ENCODE measurements at regions not wholly inside any gene's neighbourhood (a gene's known extent, or its start where the extent isn't known, plus 50 kb on each side); places are given as distances from the start of the nearest gene placed in this dataset.

DNA sequence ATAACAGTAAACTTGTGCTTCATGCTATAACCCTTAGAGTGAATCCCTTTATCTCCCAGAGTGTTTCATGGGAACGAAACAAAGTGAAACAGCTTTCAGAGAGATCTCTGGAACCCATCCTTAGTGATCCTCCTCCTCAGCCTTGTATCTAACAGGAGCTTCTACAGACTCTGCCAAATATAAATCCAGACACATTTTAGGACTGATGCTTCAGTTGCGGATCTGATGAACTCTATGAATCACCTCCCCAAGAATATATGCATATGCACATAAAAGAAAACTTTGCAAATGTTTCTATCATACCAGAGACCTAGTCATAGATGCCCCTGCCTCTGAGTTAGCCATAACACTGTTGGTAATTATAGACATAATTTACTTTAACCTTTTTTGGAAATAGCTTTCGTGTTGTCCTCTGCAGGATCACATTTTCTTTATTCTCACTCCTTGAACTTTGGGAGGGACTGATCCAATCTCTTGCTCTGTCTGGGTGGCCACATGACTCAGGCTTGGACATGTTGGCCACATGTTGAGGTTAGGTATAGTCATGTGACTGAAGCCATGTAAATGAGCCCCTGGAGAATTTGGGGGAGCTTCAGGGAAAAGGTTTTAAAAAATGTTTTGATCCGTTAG is 306.4 kb upstream of the CNTN3 start:
- TF ChIP-seq CTCF (IDR thresholded peaks at IDR 0.05) (no peak), POLR2A (IDR thresholded peaks at IDR 0.05) (no peak)

All from adrenal gland (tissue), 5 donors.